ENCODE measurements at regions not wholly inside any gene's neighbourhood (a gene's known extent, or its start where the extent isn't known, plus 50 kb on each side); places are given as distances from the start of the nearest gene placed in this dataset.
"Not testable (repeated sequence)": the region's sequence is repeated elsewhere in the genome, so short reads cannot be mapped to it uniquely, and the experiment has no call there.

- DNase-seq (ENCODE audit: low read depth in 2 of 2) = no peak
Measured at GRCh38 chr5:32842813-32843530, 131.9 kb downstream of the NPR3 start.

GRCh38 chr5:32843531-32843895 is 132.4 kb downstream of the NPR3 start:
- no peak for DNase-seq (ENCODE audit: low read depth in 2 of 2)

- no peak for DNase-seq (ENCODE audit: low read depth in 2 of 2)
Measured at GRCh38 chr5:32845171-32845570, 134.1 kb downstream of the NPR3 start.

DNA sequence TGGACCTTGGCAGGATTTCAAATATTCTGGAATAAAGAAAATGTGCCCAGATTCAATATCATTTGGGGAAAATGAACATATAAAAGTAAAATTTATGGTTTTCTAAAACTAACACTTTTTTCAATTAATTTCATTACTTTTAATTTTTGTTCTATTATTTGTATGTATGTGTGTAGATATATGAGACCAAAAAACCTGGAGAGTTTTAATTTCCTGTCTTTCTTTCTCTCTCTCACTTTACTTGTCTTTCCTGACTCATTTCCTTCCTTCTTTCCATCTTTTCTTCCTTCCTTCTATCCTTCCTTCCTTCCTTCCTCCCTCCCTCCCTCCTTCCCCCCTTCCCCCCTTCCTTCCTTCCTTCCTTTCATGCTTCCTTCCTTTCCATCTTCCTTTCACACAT is 137.0 kb downstream of the NPR3 start:
- DNase-seq (ENCODE audit: low read depth in 2 of 2) = no peak

DNA sequence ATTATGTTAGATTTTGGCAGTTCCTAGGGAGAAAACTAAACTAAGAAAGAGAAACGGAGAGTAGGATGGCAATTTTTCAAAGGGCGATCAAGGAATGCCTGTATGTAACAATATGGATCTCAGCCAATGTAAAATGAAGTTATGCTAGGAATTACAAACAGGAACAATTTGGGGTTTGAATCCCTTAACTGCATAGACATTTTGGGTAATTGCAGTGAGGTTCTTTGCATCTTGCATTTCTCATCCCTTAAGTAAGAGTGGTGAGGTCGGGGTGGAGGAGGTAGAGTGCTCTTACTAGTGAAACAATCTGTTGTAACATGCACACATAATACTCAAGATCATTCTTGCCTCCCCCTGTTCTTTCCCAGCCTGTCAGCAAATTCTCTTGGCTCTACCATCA is 137.6 kb downstream of the NPR3 start:
- no peak for DNase-seq (ENCODE audit: low read depth in 2 of 2)

- DNase-seq (ENCODE audit: low read depth in 2 of 2) = no peak
Measured at GRCh38 chr5:32850817-32851496, 139.8 kb downstream of the NPR3 start.

GRCh38 chr5:32851559-32852173 is 140.5 kb downstream of the NPR3 start:
- no peak for DNase-seq (ENCODE audit: low read depth in 2 of 2)

- DNase-seq (ENCODE audit: low read depth in 2 of 2) = no peak
Measured at GRCh38 chr5:32852535-32852934, 141.4 kb downstream of the NPR3 start.

DNA sequence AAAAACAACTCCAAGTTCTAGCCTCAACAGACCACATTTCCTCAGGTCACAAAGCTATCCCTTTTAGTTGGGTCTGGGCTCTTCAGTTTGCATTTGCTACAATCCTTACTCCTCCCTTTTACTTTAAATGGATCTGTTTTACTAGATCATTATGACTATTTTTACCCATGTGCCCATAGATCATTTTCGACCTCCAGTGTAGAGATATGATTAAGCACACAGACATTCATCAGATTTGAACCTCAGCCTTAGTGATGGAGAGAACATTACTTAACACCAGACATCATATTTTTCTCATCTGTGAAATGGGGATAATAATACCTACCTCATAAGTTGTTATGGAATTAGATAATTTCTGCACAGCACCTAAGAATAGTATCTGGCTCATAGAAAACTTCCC is 141.9 kb downstream of the NPR3 start:
- no peak for DNase-seq (ENCODE audit: low read depth in 2 of 2)

DNA sequence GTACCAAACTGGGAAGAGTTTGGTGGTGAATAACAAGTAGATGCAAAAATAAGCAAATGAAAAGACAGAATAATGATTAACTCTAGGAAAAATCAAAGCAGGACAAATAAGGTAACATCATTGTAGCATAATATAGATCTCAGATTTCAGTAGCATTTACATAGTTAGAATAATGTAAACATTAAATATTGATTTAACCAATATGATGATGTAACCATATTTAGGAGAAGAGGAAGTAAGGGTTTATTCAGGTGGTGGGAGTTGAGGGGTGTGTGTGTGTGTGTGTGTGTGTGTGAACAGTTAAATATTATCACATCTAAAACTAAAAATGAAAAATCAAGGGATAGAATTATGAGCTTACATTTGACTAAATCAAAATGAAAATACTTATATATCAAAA is 143.4 kb downstream of the NPR3 start:
- no peak for DNase-seq (ENCODE audit: low read depth in 2 of 2)

DNA sequence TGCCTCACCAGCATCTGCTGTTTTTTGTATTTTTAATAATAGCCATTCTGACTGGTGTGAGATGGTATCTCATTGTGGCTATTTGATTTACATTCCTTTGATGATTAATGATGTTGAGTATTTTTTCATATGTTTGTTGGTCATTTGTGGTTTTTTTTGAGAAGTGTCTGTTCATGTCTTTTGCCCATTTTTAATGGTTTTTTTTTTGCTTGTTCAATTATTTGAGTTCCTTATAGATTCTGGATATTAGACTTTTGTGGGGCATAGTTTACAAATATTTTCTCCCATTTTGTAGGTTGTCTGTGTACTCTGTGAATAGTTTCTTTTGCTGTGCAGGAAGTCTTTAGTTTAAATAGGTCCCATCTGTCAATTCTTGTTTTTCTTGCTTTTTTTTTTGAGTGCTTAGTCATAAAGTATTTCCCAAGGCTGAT is 148.1 kb downstream of the NPR3 start:
- DNase-seq (ENCODE audit: low read depth in 2 of 2) = no peak

DNA sequence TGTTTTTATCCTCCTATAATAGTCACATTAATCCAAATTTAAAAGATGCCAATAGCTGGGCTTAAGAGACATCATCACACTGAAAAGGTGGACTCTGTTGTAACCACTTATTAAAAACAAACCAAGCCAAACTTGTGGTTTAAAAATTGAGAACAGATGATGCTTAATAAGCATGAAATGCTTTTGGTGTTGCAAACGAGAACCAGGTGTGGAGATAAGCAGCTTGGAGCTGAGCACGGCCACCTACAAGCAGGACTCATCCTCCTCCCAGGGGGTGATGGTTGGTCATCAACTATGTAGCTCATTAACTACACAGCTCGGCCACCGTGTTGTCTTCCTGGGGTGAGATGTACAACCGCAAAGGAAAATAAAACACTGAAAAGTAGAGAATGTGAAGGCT is 154.4 kb downstream of the NPR3 start:
- DNase-seq (ENCODE audit: low read depth in 2 of 2) = no peak

DNA sequence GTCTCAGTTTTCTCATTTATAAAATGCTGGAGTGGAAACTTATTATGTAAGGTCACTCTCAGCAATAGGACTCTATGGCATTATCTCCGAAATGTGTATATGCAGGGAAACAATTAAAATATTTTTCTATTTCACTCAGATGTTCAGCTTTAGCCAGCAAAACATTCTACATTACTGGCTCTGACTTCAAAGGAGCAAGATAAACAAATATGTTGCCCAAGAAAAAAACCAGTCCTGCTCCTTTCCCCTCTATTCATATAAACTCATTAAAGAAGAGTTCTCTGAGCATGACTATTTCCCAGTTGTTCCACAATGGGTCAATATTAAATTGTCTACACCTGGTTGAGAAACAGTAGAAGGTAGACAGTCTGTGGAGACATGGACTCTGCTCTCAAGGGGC is 155.0 kb downstream of the NPR3 start:
- no peak for DNase-seq (ENCODE audit: low read depth in 2 of 2)

GRCh38 chr5:32869216-32869615 is 158.1 kb downstream of the NPR3 start:
- DNase-seq (ENCODE audit: low read depth in 2 of 2) = no peak

DNA sequence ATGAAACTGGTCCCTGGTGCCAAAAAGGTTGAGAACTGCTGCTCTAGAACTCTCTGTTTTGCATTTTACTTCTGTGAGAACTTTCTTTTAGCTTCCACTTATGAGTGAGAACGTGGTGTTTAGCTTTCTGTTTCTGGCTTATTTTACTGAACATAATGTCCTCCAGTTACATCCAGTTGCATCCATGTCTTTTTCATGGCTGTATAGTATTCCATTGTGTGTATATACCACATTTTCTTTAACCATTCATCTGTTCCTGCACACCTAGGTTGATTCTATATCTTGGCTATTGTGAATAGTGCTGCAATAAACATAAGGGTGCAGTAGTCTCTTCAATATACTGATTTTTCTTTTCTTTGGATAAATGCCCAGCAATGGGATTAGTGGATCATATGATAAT is 165.7 kb downstream of the NPR3 start:
- no peak for DNase-seq (ENCODE audit: low read depth in 2 of 2)

- DNase-seq (ENCODE audit: low read depth in 2 of 2) = not testable (repeated sequence)
Measured at GRCh38 chr5:32879364-32879763, 168.2 kb downstream of the NPR3 start.

GRCh38 chr5:32880796-32881195 is 169.7 kb downstream of the NPR3 start:
- no peak for DNase-seq (ENCODE audit: low read depth in 2 of 2)

- DNase-seq (ENCODE audit: low read depth in 2 of 2) = no peak
Measured at GRCh38 chr5:32887390-32887789, 176.3 kb downstream of the NPR3 start.

- DNase-seq (ENCODE audit: low read depth in 2 of 2) = no peak
Measured at GRCh38 chr5:32889078-32889477, 178.0 kb downstream of the NPR3 start.

- DNase-seq (ENCODE audit: low read depth in 2 of 2) = no peak
Measured at GRCh38 chr5:32903613-32904012, 192.5 kb downstream of the NPR3 start.

DNA sequence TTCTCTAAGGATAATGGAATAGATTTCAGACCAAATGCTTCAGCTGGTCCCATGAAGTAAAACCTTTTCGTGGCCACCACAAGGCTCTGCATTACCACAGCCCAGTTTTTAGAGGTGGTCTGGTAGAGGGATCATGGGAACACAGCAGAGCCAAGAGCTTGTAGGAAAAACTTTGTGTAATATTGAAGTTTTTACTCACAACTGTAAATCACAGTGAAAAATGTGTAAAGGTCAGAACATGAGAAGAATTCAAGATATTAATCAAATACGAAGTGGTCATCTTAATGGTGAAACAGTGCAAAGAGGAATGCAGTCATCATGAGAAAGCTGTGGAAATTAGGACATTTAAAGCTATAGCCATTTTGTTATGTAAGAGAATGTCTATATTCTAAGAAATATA is 197.5 kb downstream of the NPR3 start:
- DNase-seq (ENCODE audit: low read depth in 2 of 2) = no peak

DNA sequence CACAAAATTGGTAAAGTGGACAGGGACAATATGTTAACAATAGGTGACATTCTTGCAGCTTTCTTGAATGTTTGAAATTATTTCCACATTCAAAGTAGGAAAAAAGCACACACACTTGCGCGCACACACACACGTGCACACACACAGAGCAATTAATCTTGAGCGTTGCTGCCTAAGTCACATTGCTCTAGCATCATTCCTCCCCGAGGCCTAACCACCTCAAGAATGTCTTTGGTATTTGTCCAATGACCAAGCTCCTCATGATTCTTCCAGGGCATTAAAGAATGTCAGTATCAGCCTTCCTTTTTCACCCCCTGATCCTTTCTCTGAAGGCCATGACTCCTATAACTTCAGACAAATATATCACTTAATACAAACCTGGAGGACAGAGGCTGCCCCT is 198.1 kb downstream of the NPR3 start:
- no peak for DNase-seq (ENCODE audit: low read depth in 2 of 2)

- no peak for DNase-seq (ENCODE audit: low read depth in 2 of 2)
Measured at GRCh38 chr5:32916648-32917047, 205.5 kb downstream of the NPR3 start.
